H1 (cell line): ENCODE measurements at regions not wholly inside any gene's neighbourhood (a gene's known extent, or its start where the extent isn't known, plus 50 kb on each side); places are given as distances from the start of the nearest gene placed in this dataset.

Experiments used
- ATF3 ChIP-seq: IDR thresholded peaks from 2 replicates; pipeline ENCODE4 v1.6.1; 2011; ENCODE audit warnings: low read depth, mild to moderate bottlenecking, low read length; ENCODE audit not compliant: insufficient read depth
- NRF1 ChIP-seq: IDR thresholded peaks from 2 replicates; pipeline ENCODE4 v1.6.1; 2011; ENCODE audit warnings: mild to moderate bottlenecking, low read depth, low read length, improper control_type of control experiment

- no peak for TF ChIP-seq ATF3
- no peak for TF ChIP-seq NRF1
Observed at GRCh38 chr3:106397006-106397405, 528.2 kb upstream of the CBLB start (continued).
